GM23338 (cell line): ENCODE measurements at regions not wholly inside any gene's neighbourhood (a gene's known extent, or its start where the extent isn't known, plus 50 kb on each side); places are given as distances from the start of the nearest gene placed in this dataset.

Experiments used
- ATAC-seq: fragments of 200-7000 bp; cut with Tn5 transposase; 3 replicates; pipeline ENCODE4 v1.9.1; 2020
- DNase-seq: peaks from one replicate; pipeline ENCODE4 v3.0.0-alpha.2; 2015; ENCODE audit warnings: low spot score
- H2AFZ ChIP-seq: fragments of 200-600 bp; sonication (generic); 2 replicates; pipeline ENCODE4 v1.8.0; 2016; ENCODE audit warnings: antibody characterized with exemption, mild to moderate bottlenecking, moderate library complexity
- H3F3A ChIP-seq: fragments of 200-600 bp; sonication (generic); replicated peaks from 2 replicates; pipeline ENCODE4 v1.8.0; 2017; ENCODE audit warnings: antibody characterized with exemption, mixed run types, low read depth
- H3K27ac ChIP-seq: fragments of 200-600 bp; sonication (generic); 2 replicates; pipeline ENCODE4 v1.6.1; 2016; ENCODE audit warnings: low read depth
- H3K27me3 ChIP-seq: fragments of 200-600 bp; sonication (generic); 2 replicates; pipeline ENCODE4 v1.8.0; 2016; ENCODE audit warnings: mild to moderate bottlenecking, mixed run types, moderate library complexity; ENCODE audit not compliant: insufficient read depth
- H3K36me3 ChIP-seq: fragments of 200-600 bp; sonication (generic); 2 replicates; pipeline ENCODE4 v1.8.0; 2016; ENCODE audit warnings: mild to moderate bottlenecking; ENCODE audit not compliant: insufficient read depth
- H3K4me1 ChIP-seq: fragments of 200-600 bp; sonication (generic); 2 replicates; pipeline ENCODE4 v1.8.0; 2016; ENCODE audit warnings: mild to moderate bottlenecking, moderate library complexity; ENCODE audit not compliant: insufficient read depth
- H3K4me2 ChIP-seq: fragments of 200-600 bp; sonication (generic); 2 replicates; pipeline ENCODE4 v1.7.1; 2017; ENCODE audit warnings: mixed run types
- H3K4me3 ChIP-seq: fragments of 200-600 bp; sonication (generic); 2 replicates; pipeline ENCODE4 v1.6.1; 2016; ENCODE audit warnings: mixed run types
- H3K79me2 ChIP-seq: fragments of 200-600 bp; sonication (generic); replicated peaks from 2 replicates; pipeline ENCODE4 v1.8.0; 2017; ENCODE audit warnings: mild to moderate bottlenecking; ENCODE audit not compliant: insufficient read depth
- H3K9me2 ChIP-seq: fragments of 200-600 bp; sonication (generic); 2 replicates; pipeline ENCODE4 v1.8.0; 2017; ENCODE audit not compliant: insufficient read depth
- H4K20me1 ChIP-seq: fragments of 200-600 bp; sonication (generic); replicated peaks from 2 replicates; pipeline ENCODE4 v1.8.0; 2017; ENCODE audit warnings: mild to moderate bottlenecking; ENCODE audit not compliant: insufficient read depth
- H3K27ac Mint-ChIP-seq: 2 replicates; pipeline ENCODE4 v1.8.0; 2020; ENCODE audit warnings: inconsistent platforms, mild to moderate bottlenecking, moderate library complexity, mixed read lengths
- H3K27me3 Mint-ChIP-seq: 3 replicates; pipeline ENCODE4 v1.8.0; 2022; ENCODE audit warnings: low read depth, mild to moderate bottlenecking, moderate library complexity, mixed read lengths, inconsistent platforms; ENCODE audit not compliant: insufficient read depth, poor library complexity
- H3K36me3 Mint-ChIP-seq: 3 replicates; pipeline ENCODE4 v1.8.0; 2021; ENCODE audit warnings: low read depth, mild to moderate bottlenecking, inconsistent platforms, moderate library complexity, mixed read lengths
- H3K4me1 Mint-ChIP-seq: 3 replicates; pipeline ENCODE4 v1.8.0; 2020; ENCODE audit warnings: mild to moderate bottlenecking, inconsistent platforms, mixed read lengths
- H3K4me3 Mint-ChIP-seq: 3 replicates; pipeline ENCODE4 v1.8.0; 2021; ENCODE audit warnings: moderate library complexity, mild to moderate bottlenecking, inconsistent platforms, mixed read lengths
- H3K9me3 Mint-ChIP-seq: 3 replicates; pipeline ENCODE4 v1.8.0; 2020; ENCODE audit warnings: moderate library complexity, mild to moderate bottlenecking, inconsistent platforms, mixed read lengths
- CREB1 ChIP-seq: fragments of 250-450 bp; sonication (Bioruptor Pico); IDR thresholded peaks from 2 replicates; pipeline ENCODE4 v1.5.0; 2020; ENCODE audit warnings: low read depth, mild to moderate bottlenecking, moderate library complexity
- EZH2 ChIP-seq: fragments of 200-600 bp; sonication (generic); IDR thresholded peaks from one replicate; pipeline ENCODE4 v1.8.0; 2017; ENCODE audit warnings: antibody characterized with exemption, mild to moderate bottlenecking, low read depth; ENCODE audit not compliant: unreplicated experiment
- EZH2phosphoT487 ChIP-seq: fragments of 200-600 bp; sonication (generic); IDR thresholded peaks from one replicate; pipeline ENCODE4 v1.8.1; 2018; ENCODE audit warnings: antibody characterized with exemption; ENCODE audit not compliant: unreplicated experiment
- JUNB ChIP-seq: IDR thresholded peaks from one replicate; pipeline ENCODE4 v1.6.1; 2016; ENCODE audit warnings: antibody characterized with exemption; ENCODE audit not compliant: unreplicated experiment
- NANOG ChIP-seq: IDR thresholded peaks from 2 replicates; pipeline ENCODE4 v1.6.1; 2016; ENCODE audit warnings: antibody characterized with exemption, borderline replicate concordance
- POLR2AphosphoS5 ChIP-seq: IDR thresholded peaks from 2 replicates; pipeline ENCODE4 v1.6.1; 2016; ENCODE audit warnings: antibody characterized with exemption, low read depth
- STAT1 ChIP-seq: IDR thresholded peaks from one replicate; pipeline ENCODE4 v1.6.1; 2016; ENCODE audit warnings: antibody characterized with exemption; ENCODE audit not compliant: unreplicated experiment
- ZNF114 ChIP-seq: fragments of 250-450 bp; sonication (Bioruptor Pico); IDR thresholded peaks from 2 replicates; pipeline ENCODE4 v1.5.0; 2020; ENCODE audit warnings: mild to moderate bottlenecking, moderate library complexity
- ZNF331 ChIP-seq: fragments of 250-450 bp; sonication (Bioruptor Pico); IDR thresholded peaks from 2 replicates; pipeline ENCODE4 v1.5.0; 2020; ENCODE audit warnings: low read depth, mild to moderate bottlenecking, moderate library complexity
- TF ChIP-seq, protein P1 (sequence below), 2 experiments: fragments of 200-600 bp in 1 of 2; sonication (generic) in 1 of 2; conservative IDR thresholded peaks; 2 replicates each; pipeline versions ENCODE4 v1.5.1 to v1.6.1; 2016 to 2017; ENCODE audit warnings: antibody characterized with exemption in 2 of 2, low read depth in 2 of 2, mild to moderate bottlenecking in 2 of 2, moderate library complexity in 1 of 2
- TF ChIP-seq, protein P2 (sequence below): IDR thresholded peaks from 2 replicates; pipeline ENCODE4 v1.6.1; 2016; ENCODE audit warnings: antibody characterized with exemption
- TF ChIP-seq, protein P3 (sequence below): IDR thresholded peaks from one replicate; pipeline ENCODE4 v1.6.1; 2018; ENCODE audit warnings: antibody characterized with exemption; ENCODE audit not compliant: unreplicated experiment

GRCh38 chr22:34475886-34476285 lies 555.6 kb upstream of the LARGE1 start:
- no peaks in the 10 kb centered on the region for H3K27me3 Mint-ChIP-seq
- H3K27me3 ChIP-seq, result no peaks in the 10 kb centered on the region
- H3K36me3 Mint-ChIP-seq, result peaks cover 4% of the 10 kb centered on the region; the same call in 1 of the 3 replicates
- no peak overlapping the region for H3K4me3 ChIP-seq
- H3K27ac Mint-ChIP-seq, result no peak overlapping the region
- no peak for DNase-seq
- ATAC-seq, result no peak
- H3K4me3 Mint-ChIP-seq, result no peak overlapping the region
- H4K20me1 ChIP-seq, result no peaks in the 10 kb centered on the region
- no peaks in the 10 kb centered on the region for H3F3A ChIP-seq
- no peak overlapping the region for H3K27ac ChIP-seq
- no peaks in the 10 kb centered on the region for H3K4me1 ChIP-seq
- no peaks in the 10 kb centered on the region; the same call in 1 of the 2 replicates for H3K9me2 ChIP-seq
- no peak for TF ChIP-seq EZH2
- no peaks in the 10 kb centered on the region for H3K4me1 Mint-ChIP-seq
- no peaks in the 10 kb centered on the region for H3K79me2 ChIP-seq
- no peaks in the 10 kb centered on the region for H3K36me3 ChIP-seq
- no peak overlapping the region for H2AFZ ChIP-seq
- no peak overlapping the region for H3K4me2 ChIP-seq
- H3K9me3 Mint-ChIP-seq, result peaks cover 71% of the 10 kb centered on the region

DNA sequence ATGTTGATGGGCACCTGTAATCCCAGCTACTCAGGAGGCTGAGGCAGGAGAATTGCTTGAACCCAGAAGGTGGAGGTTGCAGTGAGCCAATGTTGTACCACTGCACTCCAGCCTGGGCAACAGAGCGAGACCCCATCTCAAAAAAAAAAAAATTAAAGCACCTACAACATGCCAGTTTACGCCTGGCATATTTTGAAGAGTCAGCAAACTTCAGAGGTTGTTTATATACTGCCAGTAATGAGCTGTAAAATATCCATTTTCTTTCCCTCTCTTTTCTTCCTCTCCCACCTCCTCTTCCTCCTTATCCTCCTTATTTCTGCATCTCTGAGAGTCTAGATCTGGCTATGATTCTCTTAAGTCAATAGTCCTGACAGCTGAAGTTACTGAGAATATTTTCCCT lies 556.5 kb upstream of the LARGE1 start:
- H3K36me3 ChIP-seq, result no peaks in the 10 kb centered on the region
- DNase-seq, result no peak
- H3K27ac Mint-ChIP-seq, result no peak overlapping the region
- TF ChIP-seq JUNB, result no peak
- TF ChIP-seq, protein P1, sequence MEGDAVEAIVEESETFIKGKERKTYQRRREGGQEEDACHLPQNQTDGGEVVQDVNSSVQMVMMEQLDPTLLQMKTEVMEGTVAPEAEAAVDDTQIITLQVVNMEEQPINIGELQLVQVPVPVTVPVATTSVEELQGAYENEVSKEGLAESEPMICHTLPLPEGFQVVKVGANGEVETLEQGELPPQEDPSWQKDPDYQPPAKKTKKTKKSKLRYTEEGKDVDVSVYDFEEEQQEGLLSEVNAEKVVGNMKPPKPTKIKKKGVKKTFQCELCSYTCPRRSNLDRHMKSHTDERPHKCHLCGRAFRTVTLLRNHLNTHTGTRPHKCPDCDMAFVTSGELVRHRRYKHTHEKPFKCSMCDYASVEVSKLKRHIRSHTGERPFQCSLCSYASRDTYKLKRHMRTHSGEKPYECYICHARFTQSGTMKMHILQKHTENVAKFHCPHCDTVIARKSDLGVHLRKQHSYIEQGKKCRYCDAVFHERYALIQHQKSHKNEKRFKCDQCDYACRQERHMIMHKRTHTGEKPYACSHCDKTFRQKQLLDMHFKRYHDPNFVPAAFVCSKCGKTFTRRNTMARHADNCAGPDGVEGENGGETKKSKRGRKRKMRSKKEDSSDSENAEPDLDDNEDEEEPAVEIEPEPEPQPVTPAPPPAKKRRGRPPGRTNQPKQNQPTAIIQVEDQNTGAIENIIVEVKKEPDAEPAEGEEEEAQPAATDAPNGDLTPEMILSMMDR (conservative IDR thresholded peaks at IDR 0.05; ENCODE audit: low read depth in 2 of 2), result no peak
- no peak for TF ChIP-seq EZH2
- no peak for TF ChIP-seq ZNF114 (CRISPR knock-in tag)
- no peak for TF ChIP-seq POLR2AphosphoS5
- TF ChIP-seq EZH2phosphoT487, result no peak
- TF ChIP-seq NANOG, result no peak
- TF ChIP-seq, protein P2, sequence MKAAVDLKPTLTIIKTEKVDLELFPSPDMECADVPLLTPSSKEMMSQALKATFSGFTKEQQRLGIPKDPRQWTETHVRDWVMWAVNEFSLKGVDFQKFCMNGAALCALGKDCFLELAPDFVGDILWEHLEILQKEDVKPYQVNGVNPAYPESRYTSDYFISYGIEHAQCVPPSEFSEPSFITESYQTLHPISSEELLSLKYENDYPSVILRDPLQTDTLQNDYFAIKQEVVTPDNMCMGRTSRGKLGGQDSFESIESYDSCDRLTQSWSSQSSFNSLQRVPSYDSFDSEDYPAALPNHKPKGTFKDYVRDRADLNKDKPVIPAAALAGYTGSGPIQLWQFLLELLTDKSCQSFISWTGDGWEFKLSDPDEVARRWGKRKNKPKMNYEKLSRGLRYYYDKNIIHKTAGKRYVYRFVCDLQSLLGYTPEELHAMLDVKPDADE, result no peak
- no peak for TF ChIP-seq STAT1
- TF ChIP-seq, protein P3, sequence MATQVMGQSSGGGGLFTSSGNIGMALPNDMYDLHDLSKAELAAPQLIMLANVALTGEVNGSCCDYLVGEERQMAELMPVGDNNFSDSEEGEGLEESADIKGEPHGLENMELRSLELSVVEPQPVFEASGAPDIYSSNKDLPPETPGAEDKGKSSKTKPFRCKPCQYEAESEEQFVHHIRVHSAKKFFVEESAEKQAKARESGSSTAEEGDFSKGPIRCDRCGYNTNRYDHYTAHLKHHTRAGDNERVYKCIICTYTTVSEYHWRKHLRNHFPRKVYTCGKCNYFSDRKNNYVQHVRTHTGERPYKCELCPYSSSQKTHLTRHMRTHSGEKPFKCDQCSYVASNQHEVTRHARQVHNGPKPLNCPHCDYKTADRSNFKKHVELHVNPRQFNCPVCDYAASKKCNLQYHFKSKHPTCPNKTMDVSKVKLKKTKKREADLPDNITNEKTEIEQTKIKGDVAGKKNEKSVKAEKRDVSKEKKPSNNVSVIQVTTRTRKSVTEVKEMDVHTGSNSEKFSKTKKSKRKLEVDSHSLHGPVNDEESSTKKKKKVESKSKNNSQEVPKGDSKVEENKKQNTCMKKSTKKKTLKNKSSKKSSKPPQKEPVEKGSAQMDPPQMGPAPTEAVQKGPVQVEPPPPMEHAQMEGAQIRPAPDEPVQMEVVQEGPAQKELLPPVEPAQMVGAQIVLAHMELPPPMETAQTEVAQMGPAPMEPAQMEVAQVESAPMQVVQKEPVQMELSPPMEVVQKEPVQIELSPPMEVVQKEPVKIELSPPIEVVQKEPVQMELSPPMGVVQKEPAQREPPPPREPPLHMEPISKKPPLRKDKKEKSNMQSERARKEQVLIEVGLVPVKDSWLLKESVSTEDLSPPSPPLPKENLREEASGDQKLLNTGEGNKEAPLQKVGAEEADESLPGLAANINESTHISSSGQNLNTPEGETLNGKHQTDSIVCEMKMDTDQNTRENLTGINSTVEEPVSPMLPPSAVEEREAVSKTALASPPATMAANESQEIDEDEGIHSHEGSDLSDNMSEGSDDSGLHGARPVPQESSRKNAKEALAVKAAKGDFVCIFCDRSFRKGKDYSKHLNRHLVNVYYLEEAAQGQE, result no peak
- TF ChIP-seq CREB1 (CRISPR knock-in tag), result no peak
- TF ChIP-seq ZNF331, result no peak

More for the DNA sequence above, 556.5 kb upstream of the LARGE1 start:
- Histone ChIP-seq H3F3A (no peaks in the 10 kb centered on the region), H2AFZ (no peak overlapping the region), H3K9me2 (no peaks in the 10 kb centered on the region; the same call in 1 of the 2 replicates), H3K4me3 (no peak overlapping the region), H3K27ac (no peak overlapping the region), H3K27me3 (no peaks in the 10 kb centered on the region), H3K4me1 (no peaks in the 10 kb centered on the region), H3K79me2 (no peaks in the 10 kb centered on the region), H4K20me1 (no peaks in the 10 kb centered on the region), H3K4me2 (no peak overlapping the region)
- Mint-ChIP-seq H3K4me3 (no peak overlapping the region), H3K36me3 (peaks cover 4% of the 10 kb centered on the region; the same call in 2 of the 3 replicates), H3K9me3 (peaks cover 79% of the 10 kb centered on the region), H3K4me1 (no peaks in the 10 kb centered on the region), H3K27me3 (no peaks in the 10 kb centered on the region)
- no peak for ATAC-seq
